K562 (cell line): ENCODE measurements at regions not wholly inside any gene's neighbourhood (a gene's known extent, or its start where the extent isn't known, plus 50 kb on each side); places are given as distances from the start of the nearest gene placed in this dataset.

ENCODE experiments used
- ATAC-seq: fragments of 200-7000 bp; cut with Tn5 transposase; 3 replicates; pipeline ENCODE4 v1.9.1; 2020; ENCODE audit warnings: moderate library complexity
- BruUV-seq: library from RNA; stranded (reverse); fragments of 400-500 nt; replicated peaks from 2 replicates; lab custom pipeline; 2021; lab: Mats Ljungman, UMichigan
- CTCF ChIA-PET: fragments of 300-600 bp; formaldehyde crosslinking; extraction: SDS; loops from one replicate; lab custom pipeline; 2021; ENCODE audit warnings: low intra/inter-chr PET ratio; lab: Yijun Ruan, JAX
- POLR2A ChIA-PET: fragments of 300-600, 350-650 bp; sonication (Branson Sonifier 250); formaldehyde crosslinking; extraction: SDS; loops from one replicate; lab custom pipeline; 2021; ENCODE audit warnings: antibody characterized with exemption, inconsistent platforms; lab: Yijun Ruan, JAX
- DNase-seq, 4 experiments: peaks; one replicate each; pipeline versions ENCODE4 v3.0.0 to v3.0.0-alpha.2; 2011 to 2018; ENCODE audit warnings: low spot score in 3 of 4, mixed read lengths in 3 of 4; ENCODE audit errors: extremely low read depth in 1 of 4
- FAIRE-seq: peaks from 2 replicates; lab custom pipeline; 2011; peaks lifted over from hg19 to GRCh38; lab: Jason Lieb, UNC
- H2AFZ ChIP-seq: 2 replicates; pipeline ENCODE4 v1.6.0; 2011; ENCODE audit warnings: low read depth, low read length, control low read depth, inconsistent platforms
- H3K27ac ChIP-seq: fragments of 200-600 bp; 3 replicates; pipeline ENCODE4 v1.8.0; 2011; ENCODE audit warnings: low read depth, mild to moderate bottlenecking, control low read depth, inconsistent platforms, low read length, moderate library complexity, mixed read lengths; ENCODE audit errors: extremely low read depth
- H3K27me3 ChIP-seq, 2 experiments: fragments of 300-600 bp in 1 of 2; 2 replicates in 1 of 2; 3 replicates in 1 of 2; pipeline versions ENCODE4 v1.6.0 to v1.8.0; 2011; ENCODE audit warnings: inconsistent platforms in 2 of 2, low read length in 2 of 2, mild to moderate bottlenecking in 1 of 2, mixed read lengths in 1 of 2, moderate library complexity in 1 of 2; ENCODE audit not compliant: control insufficient read depth in 2 of 2, insufficient read depth in 2 of 2
- H3K36me3 ChIP-seq: fragments of 300-600 bp; 3 replicates; pipeline ENCODE4 v1.8.0; 2011; ENCODE audit warnings: mild to moderate bottlenecking, low read length, inconsistent platforms; ENCODE audit not compliant: control insufficient read depth, insufficient read depth
- H3K4me1 ChIP-seq, 2 experiments: fragments of 200-600 bp in 1 of 2; replicated peaks in 1 of 2; 2 replicates in 1 of 2; 3 replicates in 1 of 2; pipeline versions ENCODE4 v1.5.1 to v1.8.0; 2011; ENCODE audit warnings: inconsistent platforms in 2 of 2, low read length in 2 of 2, mild to moderate bottlenecking in 1 of 2, mixed read lengths in 1 of 2, moderate library complexity in 1 of 2; ENCODE audit not compliant: control insufficient read depth in 2 of 2, insufficient read depth in 2 of 2
- H3K4me2 ChIP-seq: 2 replicates; pipeline ENCODE4 v1.6.1; 2011; ENCODE audit warnings: low read length, control low read depth, inconsistent platforms, mixed read lengths; ENCODE audit not compliant: insufficient read depth
- H3K4me3 ChIP-seq: fragments of 200-600 bp; sonication (generic), shearing (Covaris generic); 2 replicates; pipeline ENCODE4 v1.5.1; 2016; ENCODE audit warnings: control low read depth, inconsistent platforms
- H3K79me2 ChIP-seq: fragments of 200-600 bp; 3 replicates; pipeline ENCODE4 v1.8.0; 2011; ENCODE audit warnings: low read length, inconsistent platforms; ENCODE audit not compliant: control insufficient read depth, insufficient read depth
- H3K9ac ChIP-seq, 2 experiments: 2 replicates each; pipeline versions ENCODE4 v1.6.0 to v1.6.1; 2011; ENCODE audit warnings: low read depth in 2 of 2, low read length in 2 of 2, control low read depth in 1 of 2, inconsistent platforms in 1 of 2, mild to moderate bottlenecking in 1 of 2, mixed read lengths in 1 of 2; ENCODE audit not compliant: insufficient read depth in 1 of 2
- H3K9me1 ChIP-seq: one replicate; pipeline ENCODE4 v1.6.0; 2011; ENCODE audit warnings: inconsistent platforms, mild to moderate bottlenecking, low read length, moderate library complexity; ENCODE audit not compliant: control insufficient read depth, insufficient read depth
- H3K9me3 ChIP-seq: replicated peaks from 2 replicates; pipeline ENCODE4 v1.5.1; 2011; ENCODE audit warnings: low read depth, low read length, inconsistent platforms; ENCODE audit not compliant: control insufficient read depth, insufficient read depth
- H4K20me1 ChIP-seq: replicated peaks from 2 replicates; pipeline ENCODE4 v1.6.1; 2011; ENCODE audit warnings: low read length, inconsistent platforms, mixed read lengths; ENCODE audit not compliant: control insufficient read depth, insufficient read depth
- CUX1 ChIP-seq: fragments of 200-800 bp; sonication (Bioruptor generic); IDR thresholded peaks from 2 replicates; pipeline ENCODE4 v1.6.1; 2016; ENCODE audit warnings: missing genetic modification characterization, missing compliant biosample characterization
- ELF1 ChIP-seq: fragments of 200-800 bp; sonication (Bioruptor generic); IDR thresholded peaks from 2 replicates; pipeline ENCODE4 v1.6.1; 2016; ENCODE audit warnings: missing genetic modification characterization, missing compliant biosample characterization
- EWSR1 ChIP-seq: fragments of 450-650 bp; IDR thresholded peaks from 2 replicates; pipeline ENCODE4 v1.6.1; 2018; ENCODE audit warnings: borderline replicate concordance, mild to moderate bottlenecking, low read depth, moderate library complexity; ENCODE audit not compliant: partially characterized antibody
- NELFE ChIP-seq: IDR thresholded peaks from 2 replicates; pipeline ENCODE4 v1.6.1; 2011; ENCODE audit warnings: mild to moderate bottlenecking; ENCODE audit not compliant: insufficient read depth, insufficient read length
- POLR2G ChIP-seq: fragments of 200-400 bp; formaldehyde crosslinking; IDR thresholded peaks from 2 replicates; pipeline ENCODE4 v1.6.1; 2017; ENCODE audit warnings: low read depth, mild to moderate bottlenecking, antibody characterized with exemption, low read length, moderate library complexity
- RFX1 ChIP-seq: fragments of 450-650 bp; IDR thresholded peaks from 2 replicates; pipeline ENCODE4 v1.6.1; 2016; ENCODE audit warnings: mild to moderate bottlenecking, moderate library complexity
- ZBTB34 ChIP-seq: fragments of 250-450 bp; sonication (Bioruptor Pico); IDR thresholded peaks from 2 replicates; pipeline ENCODE4 v1.8.0; 2021; ENCODE audit warnings: mild to moderate bottlenecking, moderate library complexity
- ZNF121 ChIP-seq: sonication (generic); formaldehyde crosslinking; conservative IDR thresholded peaks from 2 replicates; pipeline ENCODE4 v1.8.0; 2022; ENCODE audit warnings: missing genetic modification reagents
- WGBS: fragments of 100-300 bp; shearing (Covaris generic); methylation state at CpG from one replicate; pipeline ENCODE4 v1.1.6; 2016; ENCODE audit warnings: low coverage, mixed read lengths; ENCODE audit not compliant: insufficient coverage; ENCODE audit errors: missing lambda C conversion rate; 5-methylcytosine and 5-hydroxymethylcytosine counted together
- in situ Hi-C: fragments of 300-500 bp; cut with MboI; formaldehyde crosslinking; loops from 4 replicates; pipeline ENCODE4 v1.15.0; 2018; ENCODE audit warnings: inconsistent platforms, mixed read lengths
- intact Hi-C: fragments of 100-400 bp; cut with micrococcal nuclease; formaldehyde crosslinking; loops from 2 replicates; pipeline ENCODE4 v1.14.2; 2022

GRCh38 chr7:136392856-136393255 is 415.7 kb upstream of the MTPN start:
- 50% methylated on average over 2 of the region's 2 CpGs for WGBS
- no peak for FAIRE-seq
- Histone ChIP-seq H3K36me3 (no peaks in the 10 kb centered on the region), H3K9me1 (no peaks in the 10 kb centered on the region), H3K9ac (no peak overlapping the region), H3K9me3 (no peaks in the 10 kb centered on the region), H2AFZ (no peak overlapping the region; the same call in 1 of the 2 replicates), H3K4me2 (no peak overlapping the region), H4K20me1 (no peaks in the 10 kb centered on the region), H3K4me3 (no peak overlapping the region), H3K4me1 (no peaks in the 10 kb centered on the region), H3K27me3 (no peaks in the 10 kb centered on the region), H3K27ac (no peak overlapping the region), H3K79me2 (no peaks in the 10 kb centered on the region)
- in situ Hi-C loops, result no loop called here
- no peak for DNase-seq
- intact Hi-C loops, result no loop called here
- ChIA-PET POLR2A (interaction anchor here (0.9 kb wide), 1 partner anchor 13 kb away, joined by 4 read pairs; no protein-coding TSS in a partner anchor), CTCF (no interaction called here)
- no peak for ATAC-seq
- TF ChIP-seq ZBTB34 (CRISPR knock-in tag) (no peak), NELFE (no peak), EWSR1 (no peak)
- BruUV-seq, result no TSS peak

GRCh38 chr7:136391371-136391770 is 414.2 kb upstream of the MTPN start:
- no peaks in the 10 kb centered on the region for H3K4me1 ChIP-seq
- FAIRE-seq, result no peak
- TF ChIP-seq CUX1 (CRISPR knock-in tag) (no peak), ELF1 (no peak), POLR2G (no peak), ZNF121 (no peak), RFX1 (no peak)
- no peaks in the 10 kb centered on the region for H3K9me1 ChIP-seq
- intact Hi-C loops, result no loop called here
- no peak overlapping the region for H3K27ac ChIP-seq
- DNase-seq, result no peak
- POLR2A ChIA-PET, result no interaction called here
- ATAC-seq, result peak; percentile 33; the same call in 1 of the 3 replicates
- H3K27me3 ChIP-seq, result no peaks in the 10 kb centered on the region
- H3K79me2 ChIP-seq, result no peaks in the 10 kb centered on the region
- no peak overlapping the region for H3K4me3 ChIP-seq
- 22% methylated on average over 6 of the region's 6 CpGs for WGBS
- H2AFZ ChIP-seq, result peak overlapping the region; percentile 49; the same call in 1 of the 2 replicates
- in situ Hi-C loops, result no loop called here
- no TSS peak for BruUV-seq
- no peak overlapping the region for H3K9ac ChIP-seq
- no peaks in the 10 kb centered on the region for H3K9me3 ChIP-seq
- no peak overlapping the region for H3K4me2 ChIP-seq
- CTCF ChIA-PET, result no interaction called here
- no peaks in the 10 kb centered on the region for H3K36me3 ChIP-seq
- no peaks in the 10 kb centered on the region for H4K20me1 ChIP-seq
